ENCODE measurements at regions not wholly inside any gene's neighbourhood (a gene's known extent, or its start where the extent isn't known, plus 50 kb on each side); places are given as distances from the start of the nearest gene placed in this dataset.

GRCh38 chr3:29067007-29067406 lies 213.9 kb upstream of the RBMS3 start:
- TF ChIP-seq CTCF (IDR thresholded peaks at IDR 0.05) (no peak), POLR2A (IDR thresholded peaks at IDR 0.05) (no peak), POLR2AphosphoS5 (IDR thresholded peaks at IDR 0.05) (no peak), EP300 (IDR thresholded peaks at IDR 0.05; ENCODE audit: low read depth) (no peak)

Measured in transverse colon (tissue), 4 donors.